Suprapubic skin (tissue), 4 donors: ENCODE measurements at regions not wholly inside any gene's neighbourhood (a gene's known extent, or its start where the extent isn't known, plus 50 kb on each side); places are given as distances from the start of the nearest gene placed in this dataset.

Source experiments
- DNase-seq, 2 donors: peaks; one replicate each; pipeline ENCODE4 v3.0.0-alpha.2; 2019; ENCODE audit warnings: low spot score in 2 of 2
- H3K27ac ChIP-seq: fragments of 200-600 bp; sonication (generic); one replicate; pipeline ENCODE4 v1.5.1; 2019
- H3K27me3 ChIP-seq: fragments of 200-600 bp; sonication (generic); one replicate; pipeline ENCODE4 v1.5.1; 2019
- H3K36me3 ChIP-seq: fragments of 200-600 bp; sonication (generic); one replicate; pipeline ENCODE4 v1.5.1; 2019
- H3K4me1 ChIP-seq: fragments of 200-600 bp; sonication (generic); one replicate; pipeline ENCODE4 v1.5.1; 2019
- H3K4me3 ChIP-seq: fragments of 200-600 bp; sonication (generic); one replicate; pipeline ENCODE4 v1.5.1; 2019; ENCODE audit warnings: mild to moderate bottlenecking
- H3K9me3 ChIP-seq: fragments of 200-600 bp; sonication (generic); one replicate; pipeline ENCODE4 v1.5.1; 2019
- EP300 ChIP-seq: sonication (generic); formaldehyde crosslinking; IDR thresholded peaks from one replicate; pipeline ENCODE4 v1.6.1; 2017; ENCODE audit warnings: antibody characterized with exemption
- POLR2A ChIP-seq, 2 donors: fragments of 450-650 bp; IDR thresholded peaks; one replicate each; pipeline ENCODE4 v1.6.1; 2017; ENCODE audit warnings: antibody characterized with exemption in 2 of 2, mild to moderate bottlenecking in 2 of 2, moderate library complexity in 2 of 2
- POLR2AphosphoS5 ChIP-seq, 3 donors: sonication (generic); formaldehyde crosslinking; IDR thresholded peaks; one replicate each; pipeline ENCODE4 v1.6.1; 2017; ENCODE audit warnings: antibody characterized with exemption in 3 of 3
- WGBS: methylation state at CpG from one replicate; pipeline ENCODE4 v1.1.5; 2018; 5-methylcytosine and 5-hydroxymethylcytosine counted together
- TF ChIP-seq, protein P1 (sequence below), 2 donors: fragments of 200-600 bp in 1 of 2; fragments of 450-650 bp in 1 of 2; sonication (generic) in 1 of 2; IDR thresholded peaks; one replicate each; pipeline ENCODE4 v1.5.1; 2016 to 2019; ENCODE audit warnings: antibody characterized with exemption in 2 of 2, mild to moderate bottlenecking in 1 of 2, moderate library complexity in 1 of 2

DNA sequence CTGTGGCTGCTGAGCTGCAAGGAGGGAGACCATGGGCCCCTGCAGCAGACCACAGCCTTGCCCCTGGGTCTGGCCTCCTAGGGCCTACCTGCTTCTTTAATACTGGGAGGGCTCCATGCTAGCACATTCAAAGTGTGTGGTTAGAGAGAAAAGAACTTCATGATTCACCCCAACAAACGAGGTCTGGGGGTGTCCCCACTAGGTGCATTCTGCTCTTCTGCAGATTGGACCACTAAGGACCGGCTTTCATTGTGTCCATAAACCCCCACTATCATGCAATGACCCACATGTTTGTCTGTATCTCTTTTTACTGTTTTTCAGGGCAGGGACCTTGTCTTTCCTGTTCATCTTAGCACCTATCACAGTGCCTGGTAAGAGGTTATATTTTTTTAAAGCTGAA is 185.4 kb downstream of the OMA1 start:
- Histone ChIP-seq H3K9me3 (no peaks in the 10 kb centered on the region), H3K36me3 (no peaks in the 10 kb centered on the region), H3K27me3 (no peaks in the 10 kb centered on the region), H3K4me1 (no peaks in the 10 kb centered on the region), H3K4me3 (no peak overlapping the region), H3K27ac (no peak overlapping the region)
- TF ChIP-seq POLR2A (IDR thresholded peaks at IDR 0.05) (no peak), EP300 (no peak), POLR2AphosphoS5 (IDR thresholded peaks at IDR 0.05) (no peak)
- TF ChIP-seq, protein P1, sequence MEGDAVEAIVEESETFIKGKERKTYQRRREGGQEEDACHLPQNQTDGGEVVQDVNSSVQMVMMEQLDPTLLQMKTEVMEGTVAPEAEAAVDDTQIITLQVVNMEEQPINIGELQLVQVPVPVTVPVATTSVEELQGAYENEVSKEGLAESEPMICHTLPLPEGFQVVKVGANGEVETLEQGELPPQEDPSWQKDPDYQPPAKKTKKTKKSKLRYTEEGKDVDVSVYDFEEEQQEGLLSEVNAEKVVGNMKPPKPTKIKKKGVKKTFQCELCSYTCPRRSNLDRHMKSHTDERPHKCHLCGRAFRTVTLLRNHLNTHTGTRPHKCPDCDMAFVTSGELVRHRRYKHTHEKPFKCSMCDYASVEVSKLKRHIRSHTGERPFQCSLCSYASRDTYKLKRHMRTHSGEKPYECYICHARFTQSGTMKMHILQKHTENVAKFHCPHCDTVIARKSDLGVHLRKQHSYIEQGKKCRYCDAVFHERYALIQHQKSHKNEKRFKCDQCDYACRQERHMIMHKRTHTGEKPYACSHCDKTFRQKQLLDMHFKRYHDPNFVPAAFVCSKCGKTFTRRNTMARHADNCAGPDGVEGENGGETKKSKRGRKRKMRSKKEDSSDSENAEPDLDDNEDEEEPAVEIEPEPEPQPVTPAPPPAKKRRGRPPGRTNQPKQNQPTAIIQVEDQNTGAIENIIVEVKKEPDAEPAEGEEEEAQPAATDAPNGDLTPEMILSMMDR (IDR thresholded peaks at IDR 0.05), result no peak
- 41% methylated on average over 2 of the region's 2 CpGs for WGBS
- no peak for DNase-seq

GRCh38 chr1:58358346-58358745 is 188.2 kb downstream of the OMA1 start:
- Histone ChIP-seq H3K27ac (no peak overlapping the region), H3K4me3 (no peak overlapping the region), H3K27me3 (no peaks in the 10 kb centered on the region), H3K36me3 (no peaks in the 10 kb centered on the region), H3K4me1 (no peaks in the 10 kb centered on the region), H3K9me3 (no peaks in the 10 kb centered on the region)
- no peak for TF ChIP-seq EP300
- TF ChIP-seq, protein P1 (IDR thresholded peaks at IDR 0.05), result no peak
- TF ChIP-seq POLR2A (IDR thresholded peaks at IDR 0.05), result no peak
- TF ChIP-seq POLR2AphosphoS5 (IDR thresholded peaks at IDR 0.05), result no peak
- 37% methylated on average over 4 of the region's 4 CpGs for WGBS
- no peak for DNase-seq

DNA sequence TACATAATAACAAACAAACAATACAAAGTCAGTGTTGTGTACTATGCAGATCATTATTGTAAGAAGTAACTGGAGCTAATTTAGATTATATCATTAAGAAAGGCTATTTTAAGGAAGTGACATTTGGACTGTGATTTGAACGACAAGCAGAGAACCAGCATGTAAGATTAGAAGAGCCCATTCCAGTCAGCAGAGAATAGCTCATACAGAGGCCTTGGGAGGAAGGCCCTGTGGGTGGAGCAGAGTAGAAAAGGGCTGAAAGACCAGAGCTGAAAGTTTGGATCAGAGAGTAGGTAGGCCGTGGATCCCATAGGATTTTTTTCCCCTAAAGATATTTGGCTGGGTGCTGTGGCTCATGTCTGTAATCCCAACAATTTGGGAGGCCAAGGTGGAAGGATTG is 190.1 kb downstream of the OMA1 start:
- TF ChIP-seq POLR2AphosphoS5 (IDR thresholded peaks at IDR 0.05) (no peak), POLR2A (IDR thresholded peaks at IDR 0.05) (no peak), EP300 (no peak)
- TF ChIP-seq, protein P1 (IDR thresholded peaks at IDR 0.05), result no peak

GRCh38 chr1:58353168-58353567 is 193.4 kb downstream of the OMA1 start:
- Histone ChIP-seq H3K36me3 (no peaks in the 10 kb centered on the region), H3K27ac (no peak overlapping the region), H3K4me3 (no peak overlapping the region), H3K4me1 (no peaks in the 10 kb centered on the region), H3K27me3 (no peaks in the 10 kb centered on the region), H3K9me3 (no peaks in the 10 kb centered on the region)
- TF ChIP-seq POLR2A (IDR thresholded peaks at IDR 0.05) (no peak), EP300 (no peak), POLR2AphosphoS5 (IDR thresholded peaks at IDR 0.05) (no peak)
- TF ChIP-seq, protein P1 (IDR thresholded peaks at IDR 0.05), result no peak
- no peak for DNase-seq
- WGBS, result 79% methylated on average over 2 of the region's 2 CpGs

More for the DNA sequence above, 190.1 kb downstream of the OMA1 start:
- DNase-seq, result no peak
- no peak overlapping the region for H3K27ac ChIP-seq
- no peaks in the 10 kb centered on the region for H3K9me3 ChIP-seq
- 77% methylated on average over 2 of the region's 2 CpGs for WGBS
- H3K4me1 ChIP-seq, result no peaks in the 10 kb centered on the region
- no peak overlapping the region for H3K4me3 ChIP-seq
- H3K36me3 ChIP-seq, result no peaks in the 10 kb centered on the region
- no peaks in the 10 kb centered on the region for H3K27me3 ChIP-seq

- 86% methylated on average over 6 of the region's 6 CpGs for WGBS
- H3K27me3 ChIP-seq, result no peaks in the 10 kb centered on the region
- no peaks in the 10 kb centered on the region for H3K9me3 ChIP-seq
- H3K36me3 ChIP-seq, result no peaks in the 10 kb centered on the region
- DNase-seq, result no peak
- no peak overlapping the region for H3K27ac ChIP-seq
- H3K4me1 ChIP-seq, result no peaks in the 10 kb centered on the region
- no peak overlapping the region for H3K4me3 ChIP-seq
- TF ChIP-seq POLR2AphosphoS5 (IDR thresholded peaks at IDR 0.05) (no peak), EP300 (no peak), POLR2A (IDR thresholded peaks at IDR 0.05) (no peak)
- TF ChIP-seq, protein P1 (IDR thresholded peaks at IDR 0.05), result no peak
These were observed 193.9 kb downstream of the OMA1 start for GRCh38 chr1:58352476-58353092.
